DMS53 (cell line): ENCODE measurements at regions not wholly inside any gene's neighbourhood (a gene's known extent, or its start where the extent isn't known, plus 50 kb on each side); places are given as distances from the start of the nearest gene placed in this dataset.
"Not testable (repeated sequence)": the region's sequence is repeated elsewhere in the genome, so short reads cannot be mapped to it uniquely, and the experiment has no call there.

Source experiments
- DNase-seq: peaks from one replicate; lab custom pipeline; 2025; lab: John Stamatoyannopoulos, UW

DNA sequence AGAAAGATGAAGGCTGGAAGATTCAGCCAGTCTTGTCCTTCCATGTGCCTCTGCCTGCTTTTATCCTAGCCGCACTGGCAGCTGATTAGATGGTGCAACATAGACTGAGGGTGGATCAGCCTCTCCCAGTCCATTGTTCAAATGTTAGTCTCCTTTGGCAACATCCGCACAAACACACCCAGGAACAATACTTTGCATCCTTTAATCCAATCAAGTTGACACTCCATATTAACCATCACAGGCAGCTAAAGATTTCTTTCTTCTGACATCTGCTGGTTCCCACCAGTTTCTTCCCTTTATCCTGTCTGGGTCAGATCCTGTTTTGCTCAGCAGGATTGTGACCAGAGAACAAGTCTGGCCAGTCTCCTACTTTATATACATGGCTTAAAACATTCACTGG is 276.5 kb upstream of the TYRP1 start:
- DNase-seq = peak; percentile 1

DNA sequence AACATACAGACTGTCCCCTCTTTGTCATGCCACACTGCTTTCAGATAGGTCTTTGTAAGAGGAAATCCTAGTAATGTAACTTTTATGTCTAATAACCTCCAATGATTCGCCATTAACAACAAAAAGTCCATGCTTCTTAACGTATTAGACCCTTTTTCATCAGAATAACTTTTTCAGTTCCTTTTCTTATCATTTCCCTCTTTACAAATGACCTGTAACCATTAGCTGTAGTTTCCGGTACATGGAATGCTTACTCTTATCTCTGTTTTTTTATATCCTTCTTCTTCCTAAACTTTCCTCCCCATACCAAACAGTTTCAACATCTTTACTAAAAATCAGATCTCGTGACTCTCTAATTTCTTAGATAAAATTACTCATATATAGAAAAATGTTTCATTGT is 268.9 kb upstream of the TYRP1 start:
- DNase-seq = no peak

DNA sequence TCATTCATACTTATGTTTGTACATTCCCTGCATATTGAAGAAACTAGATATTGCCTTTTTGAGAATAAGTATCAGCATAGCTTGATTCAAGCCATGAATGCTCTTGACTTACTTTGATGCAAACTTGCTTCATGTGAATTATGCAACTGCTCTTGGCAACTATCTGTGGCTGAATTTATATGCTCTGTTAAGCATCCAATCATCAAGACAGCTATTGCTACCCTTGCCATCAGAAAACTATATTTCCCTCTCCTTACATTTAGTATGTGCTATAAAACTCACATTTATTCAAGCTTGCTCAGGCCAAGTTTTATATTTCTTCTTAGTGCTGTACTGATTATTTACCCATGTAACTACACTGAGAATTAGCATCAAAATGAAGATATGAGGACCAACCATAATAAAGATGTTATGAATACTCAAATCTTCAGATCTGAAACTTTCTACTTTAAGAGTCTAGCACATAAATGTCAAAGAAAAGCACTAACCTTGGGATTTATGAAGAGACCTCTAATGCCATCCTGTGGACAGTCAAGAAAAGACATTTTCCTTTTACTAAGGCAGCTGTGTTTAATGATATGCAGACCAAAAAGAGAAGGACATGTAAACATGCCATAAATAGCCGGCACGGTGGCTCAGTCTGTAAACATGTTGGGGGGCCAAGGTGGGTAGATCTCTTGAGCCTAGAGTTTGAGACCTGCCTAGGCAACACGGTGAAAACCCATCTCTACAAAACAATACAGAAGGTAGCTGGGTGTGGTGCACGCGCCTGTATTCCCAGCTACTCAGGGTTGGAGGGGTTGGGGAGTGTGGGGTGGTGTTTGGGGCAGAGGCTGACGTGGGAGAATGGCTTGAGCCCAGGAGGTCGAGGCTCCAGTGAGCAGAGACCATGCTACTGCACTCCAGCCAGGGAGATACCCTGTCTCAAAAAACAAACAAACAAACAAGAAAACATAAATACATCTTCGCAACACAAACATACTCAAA is 267.0 kb upstream of the TYRP1 start:
- peak; percentile 36 for DNase-seq

DNA sequence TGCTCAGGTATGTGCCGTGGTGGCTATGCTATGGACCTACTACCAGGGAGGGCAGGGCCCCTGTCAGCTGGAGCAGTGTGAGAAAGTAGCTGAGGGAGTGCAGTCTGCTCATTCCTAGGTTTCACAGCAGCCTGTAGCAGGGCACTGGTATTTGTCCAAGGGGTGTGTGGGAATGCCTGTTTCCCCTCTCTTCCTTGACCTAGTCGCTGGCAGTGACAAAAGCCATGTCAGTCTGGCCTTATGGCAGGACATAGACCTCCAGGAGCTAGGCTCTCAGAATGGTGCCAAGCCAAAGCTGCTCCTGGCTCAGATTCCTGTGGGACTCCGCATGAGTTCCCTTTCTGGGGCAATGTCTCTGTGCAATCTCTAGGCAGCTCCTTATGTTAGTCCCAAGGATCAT is 253.9 kb upstream of the TYRP1 start:
- DNase-seq = no peak

DNA sequence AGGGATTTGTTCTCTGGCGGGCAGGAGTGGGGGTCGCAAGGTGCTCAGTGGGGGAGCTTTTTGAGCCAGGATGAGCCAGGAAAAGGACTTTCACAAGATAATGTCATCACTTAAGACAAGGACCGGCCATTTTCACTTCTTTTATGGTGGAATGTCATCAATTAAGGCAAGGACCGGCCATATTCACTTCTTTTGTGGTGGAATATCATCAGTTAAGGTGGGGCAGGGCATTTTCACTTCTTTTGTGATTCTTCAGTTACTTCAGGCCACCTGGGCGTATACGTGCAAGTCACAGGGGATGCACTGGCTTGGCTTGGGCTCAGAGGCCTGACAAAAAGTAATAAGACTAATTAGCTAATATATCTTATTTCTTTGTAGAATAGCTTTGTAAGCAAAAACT is 252.1 kb upstream of the TYRP1 start:
- DNase-seq = not testable (repeated sequence)

DNA sequence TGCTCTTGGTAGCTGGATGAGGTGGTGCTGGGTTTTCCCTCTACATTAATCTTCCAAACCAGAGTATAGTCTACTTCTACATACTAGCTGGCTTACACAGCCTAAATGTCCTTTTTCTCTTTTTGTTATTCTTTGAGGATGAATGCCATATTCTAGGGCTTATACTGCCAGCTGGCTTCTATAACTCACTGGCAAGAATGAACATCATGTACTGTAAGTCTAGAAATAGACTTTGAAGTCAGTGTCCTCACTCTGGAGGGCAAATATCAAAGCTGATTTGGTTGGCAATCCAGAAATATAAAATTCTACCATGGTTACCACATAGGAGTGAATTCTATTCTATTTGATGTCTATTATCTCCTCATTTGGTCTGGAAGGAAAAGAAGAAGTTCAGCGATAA is 251.7 kb upstream of the TYRP1 start:
- DNase-seq = no peak

DNA sequence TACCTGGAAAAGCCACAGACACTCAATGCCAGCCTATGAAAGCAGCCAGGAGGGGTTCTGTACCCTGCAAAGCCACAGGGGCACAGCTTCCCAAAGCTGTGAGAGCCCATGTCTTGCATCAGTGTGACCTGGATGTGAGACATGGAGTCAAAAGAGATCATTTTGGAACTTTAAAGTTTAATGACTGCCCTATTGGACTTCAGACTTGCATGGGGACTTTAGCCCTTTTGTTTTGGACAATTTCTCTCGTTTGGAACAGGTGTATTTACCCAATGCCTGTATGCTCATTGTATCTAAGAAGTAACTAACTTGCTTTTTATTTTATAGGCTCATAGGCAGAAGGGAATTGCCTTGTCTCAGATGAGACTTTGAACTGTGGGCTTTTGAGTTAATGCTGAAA is 244.9 kb upstream of the TYRP1 start:
- DNase-seq = no peak

DNA sequence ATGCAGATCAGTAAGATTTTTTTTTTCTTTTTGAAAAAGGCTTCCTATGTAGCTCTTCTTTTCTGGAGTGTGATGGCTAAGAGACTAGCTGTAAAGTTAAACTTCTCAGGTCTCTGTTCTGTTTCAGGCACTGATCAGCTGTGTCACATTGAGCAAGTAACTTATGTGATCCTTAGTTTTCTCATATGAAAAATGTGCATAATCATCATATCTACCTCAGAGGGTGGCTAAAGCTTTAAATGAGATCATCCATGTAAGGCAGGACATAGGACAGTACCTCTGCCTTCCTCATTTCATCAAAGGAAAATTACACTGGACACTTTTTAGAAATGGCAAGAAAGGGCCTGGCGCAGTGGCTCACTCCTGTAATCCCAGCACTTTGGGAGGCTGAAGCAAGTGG is 235.9 kb upstream of the TYRP1 start:
- DNase-seq = no peak

DNA sequence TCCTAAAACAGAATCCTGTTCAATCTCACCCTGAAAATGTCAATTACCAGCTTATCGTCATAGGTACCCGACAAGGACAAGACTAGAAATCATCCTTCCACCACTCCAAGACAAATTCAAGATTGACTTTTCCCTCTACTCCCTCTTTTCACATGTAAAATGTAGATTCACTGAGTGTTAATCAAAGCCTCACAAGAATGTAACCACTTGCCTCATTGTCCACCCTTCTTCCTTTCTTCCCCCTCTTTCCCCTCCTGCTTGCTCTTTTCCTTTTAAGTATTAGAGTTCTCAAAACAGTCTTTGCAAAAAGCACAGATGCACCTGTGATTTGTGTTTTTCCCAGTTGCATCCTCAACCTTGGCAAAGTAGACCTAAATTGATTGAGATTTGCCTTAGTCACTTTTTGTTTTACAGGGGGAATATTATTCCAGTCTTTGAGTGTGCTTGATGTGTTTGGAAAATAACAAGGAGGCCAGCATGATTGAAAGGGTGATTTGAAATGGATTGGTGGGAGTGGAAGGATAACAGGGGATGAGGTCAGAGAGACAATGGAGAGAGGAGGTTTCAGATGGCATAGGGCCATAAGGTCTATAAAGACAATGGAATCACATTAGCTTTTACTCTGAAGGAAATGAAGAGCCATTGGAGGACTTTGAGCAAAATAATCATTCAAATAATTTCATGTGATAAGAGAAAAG is 231.3 kb upstream of the TYRP1 start:
- no peak for DNase-seq

DNA sequence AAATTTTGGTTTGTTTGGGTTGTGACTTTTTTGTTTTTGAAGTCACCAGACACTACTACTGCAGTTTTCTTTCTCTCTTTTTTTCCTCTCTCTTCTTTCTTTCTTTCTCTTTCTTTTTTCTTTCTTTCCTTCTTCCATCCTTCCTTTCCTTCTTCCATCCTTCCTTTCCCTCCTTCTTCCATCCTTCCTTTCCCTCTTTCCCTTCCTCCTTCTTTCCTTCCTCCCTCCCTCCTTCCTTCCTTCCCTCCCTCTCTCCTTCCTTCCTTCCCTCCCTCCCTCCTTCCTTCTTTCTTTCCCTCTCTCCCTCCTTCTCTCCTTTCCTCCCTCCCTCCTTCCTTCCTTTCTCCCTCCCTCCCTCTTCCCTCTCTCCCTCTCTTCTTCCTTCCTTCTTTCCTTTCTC is 230.3 kb upstream of the TYRP1 start:
- DNase-seq = no peak

DNA sequence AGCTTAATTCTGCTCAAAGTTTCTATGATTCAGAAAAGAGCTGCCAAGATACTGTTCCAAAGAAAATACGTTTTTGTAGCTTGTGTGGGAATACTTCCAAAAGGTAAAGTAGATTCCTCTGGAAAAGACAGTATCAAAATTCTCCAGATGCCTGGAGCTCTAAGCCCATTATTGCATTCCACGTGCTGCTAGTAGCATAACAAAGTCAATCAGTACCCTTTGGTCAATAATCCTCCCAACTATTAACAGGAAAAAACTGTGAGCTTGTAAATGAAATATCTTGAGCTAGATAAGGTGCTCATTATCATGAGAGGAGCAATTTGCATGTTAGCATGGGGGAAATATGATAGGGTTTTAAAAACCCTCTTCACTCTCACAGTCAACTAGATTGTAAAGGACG is 229.5 kb upstream of the TYRP1 start:
- no peak for DNase-seq

DNA sequence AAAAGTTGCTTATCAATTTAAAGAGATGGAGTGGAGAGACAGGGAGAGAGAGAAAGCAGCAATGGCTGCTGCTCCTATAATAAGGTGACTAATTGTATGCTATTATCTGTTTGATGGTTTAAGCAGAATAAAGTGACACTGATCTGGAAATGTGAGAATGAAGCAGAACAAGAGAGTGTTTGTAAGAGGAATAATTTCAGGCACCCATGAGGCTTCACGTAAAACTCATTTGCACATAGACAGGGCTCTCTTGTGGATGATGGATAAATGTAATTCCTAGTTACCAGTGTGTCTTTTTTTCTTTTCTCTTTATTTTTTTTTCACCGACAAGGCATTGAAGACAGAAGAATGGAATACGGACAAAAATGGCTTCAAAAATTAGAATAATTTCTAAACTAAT is 228.8 kb upstream of the TYRP1 start:
- DNase-seq = no peak

DNA sequence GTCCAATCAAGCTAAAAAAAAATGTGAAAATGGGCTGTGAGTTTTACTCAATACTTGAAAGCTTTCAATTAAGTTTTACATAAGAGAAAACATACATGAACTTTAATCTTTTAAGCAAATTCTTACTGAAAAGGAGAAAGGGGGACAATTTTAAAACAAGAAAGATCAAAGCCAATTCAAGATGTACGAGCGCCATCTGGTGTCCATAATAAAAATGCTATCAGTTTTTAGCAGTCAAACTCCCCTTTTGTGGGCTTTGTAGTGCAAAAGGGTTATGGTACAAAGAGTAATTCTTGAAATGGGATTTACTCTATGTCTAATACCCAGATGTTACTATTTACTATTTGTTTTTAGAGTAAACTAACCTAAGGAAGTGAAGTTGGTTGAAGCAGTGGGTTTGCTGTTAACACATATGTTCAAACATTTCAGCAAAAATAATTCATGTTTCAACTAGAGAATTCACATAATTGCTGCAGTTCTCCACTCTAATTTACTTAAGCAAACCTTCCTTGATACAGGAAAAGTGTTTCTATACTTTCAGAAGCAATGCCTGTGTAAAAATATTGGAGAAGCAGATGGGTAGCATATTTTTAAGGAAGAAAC is 228.2 kb upstream of the TYRP1 start:
- peak; percentile 33 for DNase-seq

DNA sequence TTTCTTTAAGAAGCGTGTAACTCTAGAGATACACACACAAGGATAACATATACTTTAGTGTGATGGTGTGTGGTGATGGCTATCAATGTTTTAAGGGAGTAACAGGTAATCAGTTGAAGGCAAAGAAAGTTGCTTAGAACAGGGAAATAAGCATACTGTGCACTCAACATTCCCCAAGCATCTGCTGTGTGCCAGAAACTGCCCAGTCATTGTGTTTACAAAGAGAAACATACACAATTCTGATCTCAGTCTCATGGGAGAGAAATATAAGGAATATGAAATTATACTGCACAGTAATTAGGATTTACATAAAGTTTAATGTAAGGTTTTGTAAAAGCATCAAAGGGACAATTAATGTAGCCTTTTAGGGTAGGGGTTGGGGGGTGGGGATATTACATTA is 224.1 kb upstream of the TYRP1 start:
- peak; percentile 52 for DNase-seq

DNA sequence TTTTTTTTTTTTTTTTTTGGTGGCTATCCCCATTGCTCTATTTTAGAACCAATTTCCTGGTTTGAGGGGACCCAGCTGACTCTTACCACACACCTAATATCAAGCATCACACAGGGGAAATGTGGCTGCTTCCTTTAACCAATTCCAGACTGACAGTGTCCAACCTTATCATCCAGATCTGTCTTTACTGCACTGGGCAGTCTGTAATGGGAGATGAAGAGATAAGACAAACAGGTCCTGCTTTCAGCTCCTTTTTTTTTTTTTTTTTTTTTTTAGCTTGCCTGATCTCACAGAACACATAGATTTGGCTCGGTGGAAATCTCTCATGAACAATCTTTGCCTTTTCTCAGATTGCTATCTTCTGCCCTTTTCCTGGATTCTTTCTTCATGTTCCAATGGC is 198.8 kb upstream of the TYRP1 start:
- no peak for DNase-seq

DNA sequence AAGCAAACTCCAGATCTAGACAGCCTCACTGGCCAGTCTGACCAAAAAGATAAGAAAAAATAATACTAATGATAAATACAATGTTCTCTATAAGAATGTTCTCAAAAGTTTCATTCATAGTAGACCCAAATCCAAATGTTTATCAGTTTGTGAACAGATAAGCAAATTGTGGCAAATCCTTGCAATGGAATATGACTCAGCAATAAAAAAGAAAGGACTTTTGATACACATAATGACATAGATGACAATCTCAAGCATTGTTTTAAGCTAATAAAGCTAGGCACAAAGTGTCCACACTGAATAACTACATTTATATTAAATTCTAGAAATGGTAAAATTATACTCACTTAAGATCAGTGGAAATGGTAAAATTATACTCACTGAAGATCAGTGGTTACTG is 195.4 kb upstream of the TYRP1 start:
- DNase-seq = no peak

DNA sequence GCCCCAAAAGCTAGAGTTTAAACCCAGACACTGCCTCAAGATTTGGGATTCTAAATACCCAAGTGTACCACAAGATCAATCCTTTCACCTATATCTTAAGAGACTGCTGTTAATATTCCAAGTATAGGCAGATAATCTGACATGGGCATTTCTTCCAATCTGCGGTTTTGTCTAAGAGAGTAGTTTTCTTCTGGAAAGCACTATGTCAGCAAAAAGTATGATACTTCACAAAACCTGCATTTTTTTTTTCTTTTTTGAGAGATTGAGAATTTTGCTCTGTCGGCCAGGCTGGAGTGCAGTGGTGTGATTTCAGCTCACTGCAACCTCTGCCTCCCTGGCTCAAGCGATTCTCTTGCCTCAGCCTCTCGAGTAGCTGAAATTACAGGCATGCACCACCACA is 190.7 kb upstream of the TYRP1 start:
- no peak for DNase-seq

DNA sequence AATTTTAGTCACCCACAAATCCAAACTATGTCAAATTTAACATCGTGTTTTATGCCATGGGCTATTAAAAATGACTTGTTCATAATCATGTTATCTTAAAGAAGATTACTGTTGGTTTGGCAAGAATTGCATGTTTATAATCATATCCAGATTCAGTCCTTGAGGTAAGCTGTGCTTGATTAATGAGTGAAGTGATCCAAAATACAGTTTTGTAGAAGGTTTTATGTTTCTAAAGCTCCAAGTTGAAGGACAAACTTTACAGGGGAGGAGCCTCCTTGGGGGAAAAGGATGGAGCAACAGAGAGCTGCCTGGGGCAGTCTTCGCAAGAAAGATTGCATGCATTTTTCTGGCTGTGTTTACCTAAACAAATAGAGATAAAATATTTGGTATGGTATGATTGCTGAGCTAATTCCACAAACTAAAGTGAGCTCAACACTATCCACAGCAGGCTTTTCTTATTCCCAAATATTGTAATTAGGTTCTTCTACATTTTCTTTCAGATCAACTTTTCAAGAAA is 189.5 kb upstream of the TYRP1 start:
- DNase-seq = no peak

DNA sequence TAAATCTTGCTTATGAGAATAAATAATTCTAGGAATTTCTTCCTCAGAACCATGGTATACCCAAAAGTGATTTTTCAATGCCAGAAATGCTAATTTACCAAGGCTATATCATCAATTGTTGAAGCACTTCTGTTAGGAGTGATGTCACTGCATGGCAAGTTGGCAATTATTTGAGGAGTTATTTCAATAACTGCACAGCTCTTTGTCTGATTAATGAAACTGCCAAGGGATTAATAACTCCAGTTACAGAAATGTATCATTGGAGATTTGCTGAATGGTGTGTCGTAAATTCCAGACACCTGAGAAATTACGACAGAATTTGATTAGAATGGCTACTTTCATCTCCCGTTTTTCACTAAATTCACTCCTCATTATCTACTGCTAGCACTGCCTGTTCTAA is 182.6 kb upstream of the TYRP1 start:
- DNase-seq = no peak

DNA sequence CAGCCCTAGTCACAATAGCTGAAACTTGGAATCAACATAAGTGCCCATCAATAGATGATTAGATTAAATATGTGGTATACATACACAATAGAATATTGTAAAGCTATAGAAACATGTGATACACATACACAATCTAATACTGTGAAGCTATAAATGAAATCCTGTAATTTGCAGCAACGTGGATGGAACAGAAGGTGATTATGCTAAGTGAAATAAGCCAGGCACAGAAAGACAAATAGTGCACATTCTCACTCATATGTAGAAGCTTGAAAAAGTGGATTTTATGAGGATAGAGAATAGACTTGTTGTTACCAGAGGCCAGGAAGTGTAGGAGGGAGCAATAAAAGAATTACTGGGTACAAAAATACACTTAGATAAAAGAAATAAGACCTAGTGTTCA is 181.5 kb upstream of the TYRP1 start:
- DNase-seq = no peak

DNA sequence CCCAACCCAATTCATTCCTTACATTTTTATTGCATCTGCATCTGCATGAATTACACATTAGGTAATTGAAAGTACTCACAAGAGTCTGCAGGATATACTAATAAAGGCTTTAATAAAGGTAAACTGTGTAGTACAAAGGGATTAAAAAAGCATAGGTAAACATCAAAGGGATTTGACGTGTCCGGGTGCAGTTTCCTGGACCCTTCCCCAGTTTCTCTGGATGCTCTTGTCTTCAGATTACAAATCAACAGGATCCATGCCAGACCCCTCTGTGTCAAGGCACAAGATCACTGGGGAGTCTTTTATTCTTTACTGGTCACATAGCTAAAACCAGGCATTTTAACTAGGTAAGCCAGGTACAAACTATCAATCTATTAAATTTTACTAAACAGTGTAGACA is 177.2 kb upstream of the TYRP1 start:
- no peak for DNase-seq

DNA sequence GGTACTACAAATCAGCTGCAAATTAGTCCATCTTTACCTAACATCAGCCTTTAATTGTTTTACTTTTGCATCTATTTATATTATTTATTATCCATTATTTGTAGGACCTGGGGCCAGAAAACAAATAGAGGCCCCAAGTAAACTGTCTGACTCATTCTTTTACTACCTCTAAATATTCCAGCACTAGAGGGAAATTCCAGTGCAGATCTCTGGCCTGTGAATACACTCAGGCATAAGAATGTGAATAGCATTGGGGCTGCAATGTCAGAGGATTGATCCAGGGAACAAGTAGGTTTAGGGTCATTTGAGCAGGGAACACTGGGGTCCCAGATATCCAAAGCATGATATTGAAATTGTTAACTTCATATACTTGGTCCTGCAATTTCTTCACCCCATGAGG is 176.6 kb upstream of the TYRP1 start:
- DNase-seq = no peak
